OCI-M1 (cell line): ENCODE measurements at regions not wholly inside any gene's neighbourhood (a gene's known extent, or its start where the extent isn't known, plus 50 kb on each side); places are given as distances from the start of the nearest gene placed in this dataset.

Source experiments
- DNase-seq: peaks from one replicate; lab custom pipeline; 2025; lab: John Stamatoyannopoulos, UW

DNA sequence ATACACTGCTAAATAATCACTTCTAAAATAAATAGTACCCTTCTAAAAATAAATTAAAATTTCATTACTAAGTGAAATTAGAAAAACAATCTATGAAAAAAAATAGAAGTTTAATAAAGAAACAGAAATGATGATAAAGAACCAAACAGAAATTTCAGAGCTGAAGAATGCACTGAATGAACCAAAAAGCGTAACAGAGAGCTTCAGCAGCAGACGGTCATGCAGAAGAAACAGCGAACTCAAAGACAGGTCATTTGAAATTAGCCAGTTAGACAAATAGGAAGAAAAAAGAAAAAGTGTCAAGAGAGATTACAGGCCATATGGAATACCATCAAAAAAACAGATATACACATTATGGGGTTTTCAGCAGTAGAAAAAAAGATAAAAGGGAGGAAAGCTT, 706.7 kb downstream of the TBC1D32 start:
- DNase-seq = no peak

DNA sequence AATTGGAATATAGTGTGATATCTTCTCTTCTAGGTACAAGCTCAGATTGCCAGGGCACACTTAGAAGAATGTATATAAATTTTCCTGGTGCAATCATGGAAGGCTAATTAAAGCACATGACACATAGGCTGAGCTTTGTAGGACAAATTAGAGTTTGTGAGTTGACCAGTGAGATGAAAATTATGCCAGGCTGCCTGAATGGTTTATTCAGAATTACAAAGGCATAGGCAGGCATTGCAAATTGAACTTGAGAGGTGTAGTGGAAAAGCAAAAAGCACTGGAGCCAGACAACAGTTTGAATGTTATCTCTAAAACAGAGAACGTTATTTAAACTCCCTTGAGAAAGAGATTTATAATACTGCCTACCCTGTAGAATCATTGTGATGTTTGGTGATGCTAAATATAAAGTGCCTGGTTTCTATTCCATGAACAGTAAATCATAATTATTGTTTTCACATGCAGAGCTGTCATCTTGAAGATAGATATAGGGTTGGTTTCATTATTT, 712.1 kb downstream of the TBC1D32 start:
- no peak for DNase-seq

- no peak for DNase-seq
Observed at GRCh38 chr6:120620900-120621299, 713.4 kb downstream of the TBC1D32 start.

DNA sequence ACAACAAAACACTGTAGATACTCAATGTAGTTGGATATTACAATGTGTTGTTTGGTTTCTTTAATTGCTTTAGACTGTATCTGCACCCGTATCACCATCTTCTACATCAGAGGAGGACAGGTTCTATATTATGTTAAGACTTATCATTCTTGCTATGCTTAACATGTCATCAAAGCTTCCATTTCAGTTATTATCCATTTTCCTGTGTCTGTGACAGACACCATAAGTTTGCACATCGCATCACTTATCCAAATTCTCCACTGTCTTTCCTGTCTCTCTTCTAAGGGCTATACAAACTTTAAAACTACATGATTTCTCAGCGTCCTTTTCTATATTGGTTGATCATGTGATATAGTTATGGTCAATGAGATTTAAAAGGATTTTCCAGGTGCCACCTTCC, 719.0 kb downstream of the TBC1D32 start:
- no peak for DNase-seq

- DNase-seq = no peak
Observed at GRCh38 chr6:120614723-120615122, 719.6 kb downstream of the TBC1D32 start.

DNA sequence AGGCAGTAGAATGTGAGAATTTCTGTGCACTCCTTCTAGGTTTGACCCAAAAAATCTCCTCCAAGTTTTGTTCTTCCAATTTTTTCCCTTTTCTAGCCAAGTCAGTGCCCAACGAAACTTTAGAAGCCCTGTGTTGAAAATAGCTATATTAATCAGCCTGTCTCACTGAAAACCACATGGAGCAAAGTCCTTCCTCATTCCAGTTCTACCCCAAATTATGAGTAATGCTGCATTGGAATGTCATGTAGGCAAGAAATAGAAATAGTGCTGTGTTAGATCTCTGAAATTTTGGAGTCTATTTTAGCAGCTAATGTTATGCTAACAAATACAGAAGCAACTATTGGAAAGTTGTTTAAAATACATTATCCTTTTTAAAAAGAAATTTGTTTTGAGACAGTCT, 725.5 kb downstream of the TBC1D32 start:
- no peak for DNase-seq

DNA sequence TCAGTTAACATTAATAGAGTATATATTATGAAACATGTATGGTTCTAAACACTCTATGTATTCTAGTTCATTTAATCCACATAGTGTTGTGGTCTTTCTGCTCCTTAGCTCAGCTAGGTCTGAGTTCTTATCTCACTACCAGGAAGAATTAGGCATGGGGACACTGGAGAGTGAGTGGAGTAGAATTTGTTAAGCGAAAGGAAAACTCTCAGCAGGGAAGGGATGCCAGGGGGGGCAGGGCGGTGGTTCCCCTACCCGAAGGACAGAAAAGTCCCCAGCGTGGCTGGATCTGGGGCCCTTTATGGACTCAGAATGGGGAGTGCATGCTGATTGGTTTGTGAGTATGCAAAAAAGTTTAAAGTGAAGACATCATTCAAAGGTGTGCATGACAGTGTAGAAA, 727.5 kb downstream of the TBC1D32 start:
- DNase-seq = no peak

DNA sequence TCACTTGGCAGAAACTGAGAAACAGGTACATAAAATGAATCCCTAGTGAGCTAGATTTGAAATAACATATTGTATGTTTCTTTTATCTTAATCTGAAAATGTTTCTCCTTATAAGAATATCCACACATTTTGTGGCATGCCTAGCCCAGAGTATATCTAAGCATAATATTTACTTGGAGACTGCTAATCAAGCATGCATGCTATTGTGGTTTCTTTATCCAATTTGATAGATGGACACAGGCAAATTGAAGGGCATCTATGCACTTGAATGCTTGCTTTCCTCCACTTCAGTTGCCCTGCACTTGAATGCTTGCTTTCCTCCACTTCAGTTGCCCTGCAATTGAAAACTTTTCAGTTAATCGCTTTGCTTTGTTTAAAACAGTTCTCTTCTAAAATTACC, 729.8 kb downstream of the TBC1D32 start:
- DNase-seq = no peak

- DNase-seq = no peak
Observed at GRCh38 chr6:120590611-120591010, 743.7 kb downstream of the TBC1D32 start.

DNA sequence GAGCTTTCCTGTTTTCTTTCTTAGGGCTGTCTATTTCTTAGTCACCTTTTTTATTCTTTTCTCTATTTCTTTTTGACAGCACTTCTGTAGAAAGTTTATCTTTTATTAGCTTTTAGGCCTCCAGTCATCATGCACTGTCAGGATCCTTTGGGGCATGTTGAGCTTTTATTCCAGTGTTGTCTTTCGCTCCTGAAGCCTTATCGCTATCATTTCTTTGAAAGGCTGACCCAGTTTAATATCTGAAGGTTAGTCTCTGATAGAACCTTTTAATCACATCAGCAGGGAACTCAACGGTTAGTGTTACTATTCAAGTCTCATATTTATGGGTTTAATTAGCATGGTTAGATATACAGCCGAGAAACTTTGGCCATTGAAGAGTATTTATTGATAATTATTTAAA, 745.9 kb downstream of the TBC1D32 start:
- DNase-seq = no peak

- DNase-seq = peak; percentile 25
Observed at GRCh38 chr6:120587381-120587780, 746.9 kb downstream of the TBC1D32 start.

DNA sequence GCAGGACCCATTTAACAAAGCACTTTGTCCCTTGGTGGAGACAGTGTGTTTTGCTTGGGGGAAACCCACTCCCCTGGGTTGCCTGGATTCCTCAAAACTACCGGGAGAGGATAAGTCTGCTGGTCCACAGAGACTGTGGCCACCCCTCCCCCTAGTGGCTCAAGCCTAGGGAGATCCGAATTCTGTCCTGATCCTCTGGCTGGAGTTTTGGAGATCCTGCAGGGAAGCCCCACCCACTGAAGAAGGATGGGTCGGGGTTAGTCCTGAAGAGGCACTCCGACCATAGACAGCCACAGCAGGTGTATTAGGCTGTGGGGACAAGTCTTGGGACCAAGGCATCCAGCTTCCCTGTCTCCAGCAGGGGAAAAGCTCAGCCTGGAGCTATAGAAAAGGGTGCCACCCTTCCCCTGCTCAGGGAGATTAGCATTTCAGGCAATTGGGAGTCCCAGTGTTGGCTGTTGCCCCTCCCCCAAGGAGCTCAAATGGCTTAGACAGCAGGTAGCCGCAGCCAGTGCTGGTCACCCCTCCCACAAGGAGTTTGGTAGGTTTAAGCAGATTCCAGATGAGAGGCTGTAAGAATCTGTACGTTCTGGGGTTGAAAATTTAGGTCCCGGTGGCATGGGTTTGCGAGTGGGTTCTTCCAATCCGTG, 750.0 kb downstream of the TBC1D32 start:
- DNase-seq = no peak

- DNase-seq = no peak
Observed at GRCh38 chr6:120576061-120576460, 758.2 kb downstream of the TBC1D32 start.

DNA sequence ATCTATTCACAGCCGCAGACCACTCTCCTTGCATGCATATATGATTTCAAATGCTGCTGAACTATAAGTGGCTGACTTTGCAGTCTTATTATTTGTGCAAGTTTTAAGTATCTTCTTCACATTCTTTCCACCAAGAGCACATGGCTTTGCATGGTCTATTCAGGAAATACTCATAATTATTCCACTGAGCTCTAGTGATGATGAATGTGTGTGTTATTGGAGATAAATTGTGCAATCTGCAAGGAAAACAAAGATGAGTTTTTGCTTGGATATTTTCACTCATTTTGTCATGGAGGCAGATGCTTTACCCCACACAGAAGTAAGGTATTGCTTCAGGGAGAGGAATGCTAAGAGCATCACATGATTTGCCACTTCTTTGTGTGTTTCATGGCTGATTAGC, 764.6 kb downstream of the TBC1D32 start:
- no peak for DNase-seq

DNA sequence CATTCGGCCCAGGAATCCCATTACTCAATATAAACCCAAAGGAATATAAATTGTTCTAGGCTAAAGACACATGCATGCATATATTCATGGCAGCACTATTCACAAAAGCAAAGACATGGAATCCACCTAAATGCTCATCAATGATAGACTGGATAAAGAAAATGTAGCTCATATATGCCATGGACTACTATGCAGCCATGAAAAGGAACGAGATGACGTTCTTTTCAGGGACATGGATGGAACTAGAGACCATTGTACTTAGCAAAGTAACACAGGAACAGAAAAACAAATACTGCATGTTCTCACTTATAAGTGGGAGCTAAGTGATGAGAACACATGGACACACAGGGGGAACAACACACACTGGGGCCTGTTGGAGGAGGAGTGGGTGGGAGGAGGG, 769.5 kb downstream of the TBC1D32 start:
- DNase-seq = no peak

DNA sequence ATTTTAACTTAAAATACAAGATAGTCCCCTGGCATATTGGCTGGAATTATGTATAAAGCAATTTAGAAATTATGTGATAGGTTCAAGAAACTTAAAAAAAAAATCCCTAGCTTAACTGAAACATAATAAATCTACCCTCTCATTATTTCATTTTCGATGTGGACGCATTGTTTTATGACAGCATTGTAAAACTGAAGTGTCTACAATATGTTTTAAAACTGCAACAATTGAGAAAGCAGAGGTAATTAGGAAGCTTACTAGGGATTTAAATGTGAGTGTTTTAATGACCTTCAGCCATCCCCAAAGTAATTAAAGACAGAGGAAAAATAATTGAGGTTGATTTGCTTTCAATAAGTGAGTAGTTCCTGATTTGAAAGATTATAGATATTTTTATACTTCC, 776.0 kb downstream of the TBC1D32 start:
- DNase-seq = no peak

GRCh38 chr6:120557554-120557953, 776.7 kb downstream of the TBC1D32 start:
- no peak for DNase-seq

- no peak for DNase-seq
Observed at GRCh38 chr6:120556491-120556890, 777.8 kb downstream of the TBC1D32 start.

DNA sequence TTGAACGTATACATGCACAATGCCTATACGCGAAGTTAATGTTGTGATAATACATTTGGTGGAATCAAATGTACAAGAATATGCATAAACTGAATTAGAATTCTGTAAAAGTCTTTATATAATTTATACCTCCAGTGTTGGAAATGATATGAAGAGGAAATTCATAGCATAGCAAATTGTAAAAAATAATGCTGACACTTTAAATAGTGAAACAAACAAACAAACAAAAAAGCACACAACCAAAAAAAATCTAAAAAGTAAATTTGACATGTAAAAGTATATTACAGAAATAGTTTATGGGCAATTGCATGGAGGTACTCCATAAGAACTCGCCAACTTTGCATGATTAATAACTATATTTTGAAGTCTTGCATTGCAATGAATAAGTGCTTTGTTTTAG, 780.9 kb downstream of the TBC1D32 start:
- DNase-seq = no peak

DNA sequence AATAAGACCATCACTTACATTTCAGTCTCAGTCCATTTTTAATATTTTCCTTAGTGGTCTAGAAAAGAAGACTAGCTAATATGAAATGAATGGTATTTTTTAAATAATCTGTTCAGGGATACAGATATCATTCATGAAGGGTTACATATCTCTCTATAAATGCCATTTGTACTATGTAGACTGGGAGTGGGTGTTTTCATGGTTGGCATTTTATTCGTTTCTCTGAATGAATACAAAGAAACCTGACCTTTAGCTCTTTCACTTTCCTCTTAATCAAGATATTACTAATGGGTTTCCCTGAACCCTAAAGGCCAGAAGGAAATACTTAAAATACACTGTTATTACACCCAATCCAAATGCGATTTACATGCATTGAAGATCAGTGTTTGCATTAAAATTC, 788.9 kb downstream of the TBC1D32 start:
- DNase-seq = no peak

GRCh38 chr6:120534954-120535353, 799.3 kb downstream of the TBC1D32 start:
- DNase-seq = no peak

DNA sequence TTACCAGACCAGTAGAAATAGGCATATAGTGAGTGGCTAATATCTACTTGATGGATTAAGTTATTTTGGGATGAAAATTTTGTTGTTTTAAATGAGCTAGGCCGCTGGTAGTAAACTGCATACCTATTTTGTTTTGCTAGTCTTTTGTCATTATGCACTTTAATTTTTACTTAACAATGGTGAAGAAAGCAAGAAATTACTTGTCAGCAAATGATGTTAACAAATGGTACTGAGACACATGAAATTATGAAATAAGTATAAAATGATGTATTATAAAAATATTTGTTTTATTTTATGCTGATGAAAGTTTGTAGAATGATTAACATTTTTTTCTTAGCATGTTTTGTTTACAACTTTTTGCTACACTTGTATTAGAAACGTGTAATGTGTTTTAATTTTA, 807.7 kb downstream of the TBC1D32 start:
- no peak for DNase-seq

DNA sequence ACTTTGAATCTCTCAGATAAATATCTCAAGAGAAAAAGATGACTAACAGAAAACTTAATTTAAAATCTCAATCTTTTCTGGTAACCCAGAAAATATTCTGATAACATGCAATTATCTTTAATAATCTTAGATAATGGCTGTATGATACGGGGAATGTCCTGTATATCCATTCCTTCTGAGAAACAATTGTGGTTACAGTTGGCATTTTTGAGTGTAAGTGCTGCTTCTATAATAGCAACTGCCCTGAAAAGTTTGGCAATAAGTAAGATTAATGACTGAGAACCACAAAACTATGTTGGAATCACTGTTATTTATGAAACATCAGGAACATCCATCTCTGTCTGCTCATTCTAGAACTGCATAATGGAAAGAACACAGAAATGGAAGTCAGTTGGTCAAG, 819.7 kb downstream of the TBC1D32 start:
- no peak for DNase-seq

DNA sequence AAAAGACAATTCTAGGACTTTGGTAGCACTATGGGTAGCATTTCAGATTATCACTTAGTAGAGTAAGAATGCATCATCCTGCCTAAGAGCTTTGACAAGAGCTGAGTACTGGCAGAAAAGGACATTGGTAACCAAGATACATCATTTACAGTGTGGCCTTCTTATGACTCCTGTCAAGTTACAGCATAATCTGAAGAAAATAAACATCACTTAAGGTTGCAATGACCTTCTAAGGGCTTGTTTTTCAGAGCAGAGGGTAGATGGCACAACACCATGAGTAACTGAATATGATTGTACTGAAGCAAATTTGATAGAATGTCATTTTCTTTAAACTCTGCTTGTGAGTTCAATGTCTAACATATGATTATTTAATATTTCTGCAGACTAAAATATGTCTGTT, 822.6 kb downstream of the TBC1D32 start:
- no peak for DNase-seq

- no peak for DNase-seq
Observed at GRCh38 chr6:120498711-120499110, 835.6 kb downstream of the TBC1D32 start.
